HK-2 (cell line): ENCODE measurements at regions not wholly inside any gene's neighbourhood (a gene's known extent, or its start where the extent isn't known, plus 50 kb on each side); places are given as distances from the start of the nearest gene placed in this dataset.
A peak's percentile ranks its signal among the peaks of the same experiment; 100 is the strongest.

Source experiments
- DNase-seq: peaks from one replicate; pipeline ENCODE4 v3.0.0-alpha.2; 2018; ENCODE audit not compliant: unreplicated experiment

- no peak for DNase-seq
Measured at GRCh38 chr3:94978084-94978483, 915.2 kb downstream of the NSUN3 start.

- no peak for DNase-seq
Measured at GRCh38 chr3:94985778-94986177, 922.9 kb downstream of the NSUN3 start.

- no peak for DNase-seq
Measured at GRCh38 chr3:94990952-94991705, 928.3 kb downstream of the NSUN3 start.

- no peak for DNase-seq
Measured at GRCh38 chr3:94996743-94997142, 933.9 kb downstream of the NSUN3 start.

- no peak for DNase-seq
Measured at GRCh38 chr3:95002438-95003046, 939.7 kb downstream of the NSUN3 start.

GRCh38 chr3:95028688-95029087 is 965.8 kb downstream of the NSUN3 start:
- no peak for DNase-seq

- no peak for DNase-seq
Measured at GRCh38 chr3:95029644-95030043, 966.8 kb downstream of the NSUN3 start.

- DNase-seq = no peak
Measured at GRCh38 chr3:95036526-95037021, 973.7 kb downstream of the NSUN3 start.

GRCh38 chr3:95037097-95037496 is 974.2 kb downstream of the NSUN3 start:
- DNase-seq = no peak

GRCh38 chr3:95037927-95038326 is 975.1 kb downstream of the NSUN3 start:
- DNase-seq = no peak

- no peak for DNase-seq
Measured at GRCh38 chr3:95044101-95044500, 981.2 kb downstream of the NSUN3 start.

GRCh38 chr3:95048564-95048963 is 985.7 kb downstream of the NSUN3 start:
- peak; percentile 11 for DNase-seq

GRCh38 chr3:95049841-95050240 is 987.0 kb downstream of the NSUN3 start:
- no peak for DNase-seq

- no peak for DNase-seq
Measured at GRCh38 chr3:95055288-95055687, 992.4 kb downstream of the NSUN3 start.

GRCh38 chr3:95082191-95082590 is 1019.3 kb downstream of the NSUN3 start:
- no peak for DNase-seq

GRCh38 chr3:95084738-95085137 is 1021.9 kb downstream of the NSUN3 start:
- DNase-seq = no peak

- DNase-seq = no peak
Measured at GRCh38 chr3:95088464-95088863, 1025.6 kb downstream of the NSUN3 start.

GRCh38 chr3:95097493-95097892 is 1034.6 kb downstream of the NSUN3 start:
- no peak for DNase-seq

- DNase-seq = no peak
Measured at GRCh38 chr3:95120921-95121320, 1058.1 kb downstream of the NSUN3 start.

- DNase-seq = no peak
Measured at GRCh38 chr3:95123104-95123503, 1060.2 kb downstream of the NSUN3 start.

GRCh38 chr3:95134693-95135413 is 1072.0 kb downstream of the NSUN3 start:
- no peak for DNase-seq

- DNase-seq = no peak
Measured at GRCh38 chr3:95148107-95148506, 1085.2 kb downstream of the NSUN3 start.

- DNase-seq = no peak
Measured at GRCh38 chr3:95151590-95151989, 1088.7 kb downstream of the NSUN3 start.
